LHCN-M2 (cell line): ENCODE measurements at regions not wholly inside any gene's neighbourhood (a gene's known extent, or its start where the extent isn't known, plus 50 kb on each side); places are given as distances from the start of the nearest gene placed in this dataset.
"Not testable (repeated sequence)": the region's sequence is repeated elsewhere in the genome, so short reads cannot be mapped to it uniquely, and the experiment has no call there.

Experiments used
- DNase-seq: peaks from one replicate; pipeline ENCODE4 v3.0.0-alpha.2; 2012; ENCODE audit warnings: low read depth

- DNase-seq: no peak
Measured at GRCh38 chr14:41549821-41550607, 56.7 kb upstream of the LRFN5 start.

GRCh38 chr14:41549282-41549681 lies 57.4 kb upstream of the LRFN5 start:
- no peak for DNase-seq

DNA sequence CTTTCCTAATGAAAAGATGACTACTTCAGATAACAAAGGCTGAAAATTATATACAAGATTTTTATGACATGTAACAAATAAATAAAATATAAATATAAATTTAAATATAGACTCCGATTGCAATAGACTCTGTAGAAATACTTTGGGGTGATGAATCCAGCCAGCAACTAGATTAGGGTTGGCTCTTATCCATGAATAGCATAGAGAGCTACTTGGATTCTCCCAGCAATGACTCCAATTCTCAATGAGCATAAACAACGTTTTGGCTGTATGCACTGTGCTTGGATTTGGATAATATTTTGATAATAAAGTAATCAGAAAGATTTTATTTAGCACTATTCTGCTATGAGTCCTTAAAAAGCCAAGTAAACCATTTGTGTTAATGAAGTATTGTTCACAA lies 58.0 kb upstream of the LRFN5 start:
- DNase-seq: no peak

- no peak for DNase-seq
Measured at GRCh38 chr14:41541333-41541732, 65.3 kb upstream of the LRFN5 start.

DNA sequence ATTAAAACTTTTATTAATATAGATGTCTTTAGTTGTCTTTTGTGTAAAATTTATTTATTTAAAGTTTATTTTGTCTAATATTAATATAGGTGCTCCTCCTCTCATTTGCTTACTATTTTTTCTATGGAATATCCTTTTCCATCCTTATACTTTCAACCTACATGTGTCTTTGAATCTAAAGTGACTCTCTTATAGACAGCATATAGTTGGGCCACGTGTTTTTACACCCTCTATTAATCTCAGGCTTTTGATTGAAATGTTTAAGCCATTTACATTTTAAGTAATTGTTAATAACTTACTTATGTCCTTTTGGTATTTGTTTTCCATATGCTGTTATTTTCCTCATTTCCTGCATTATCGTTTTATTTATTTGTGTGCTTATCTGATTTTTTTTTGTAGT lies 74.4 kb upstream of the LRFN5 start:
- no peak for DNase-seq

GRCh38 chr14:41521891-41522290 lies 84.8 kb upstream of the LRFN5 start:
- no peak for DNase-seq

DNA sequence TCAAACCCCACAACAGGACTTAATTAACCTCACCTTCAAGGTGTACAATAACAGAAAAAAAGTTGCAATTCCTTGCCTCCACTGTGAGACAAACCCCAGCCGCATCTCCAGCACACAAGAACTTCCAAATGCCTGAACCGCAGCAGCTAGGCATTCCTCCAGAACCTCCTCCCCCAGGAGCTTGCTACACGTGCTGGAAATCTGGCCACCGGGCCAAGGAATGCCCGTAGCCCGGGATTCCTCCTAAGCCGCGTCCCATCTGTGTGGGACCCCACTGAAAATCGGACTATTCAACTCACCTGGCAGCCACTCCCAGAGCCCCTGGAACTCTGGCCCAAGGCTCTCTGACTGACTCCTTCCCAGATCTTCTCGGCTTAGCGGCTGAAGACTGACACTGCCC lies 88.6 kb upstream of the LRFN5 start:
- DNase-seq: not testable (repeated sequence)

- no peak for DNase-seq
Measured at GRCh38 chr14:41506552-41506951, 100.1 kb upstream of the LRFN5 start.

DNA sequence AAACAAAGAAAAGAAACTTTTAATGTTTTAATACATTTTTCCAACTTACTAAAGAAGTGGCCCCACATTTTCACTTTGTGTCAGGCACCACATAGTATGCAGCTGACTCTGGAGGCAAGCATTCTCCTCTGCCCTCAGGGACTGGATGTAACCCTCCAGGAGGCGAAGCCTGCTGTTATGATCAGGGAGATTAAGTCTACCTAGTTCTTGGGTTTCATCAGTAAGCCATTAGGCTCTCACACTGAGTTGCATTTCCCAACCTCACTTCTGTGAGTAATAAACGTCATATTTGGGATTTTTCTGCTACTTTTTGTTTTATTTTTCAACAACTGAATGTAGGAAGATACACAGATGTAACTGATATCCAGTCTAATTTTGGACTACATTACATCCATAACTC lies 101.2 kb upstream of the LRFN5 start:
- DNase-seq: no peak

DNA sequence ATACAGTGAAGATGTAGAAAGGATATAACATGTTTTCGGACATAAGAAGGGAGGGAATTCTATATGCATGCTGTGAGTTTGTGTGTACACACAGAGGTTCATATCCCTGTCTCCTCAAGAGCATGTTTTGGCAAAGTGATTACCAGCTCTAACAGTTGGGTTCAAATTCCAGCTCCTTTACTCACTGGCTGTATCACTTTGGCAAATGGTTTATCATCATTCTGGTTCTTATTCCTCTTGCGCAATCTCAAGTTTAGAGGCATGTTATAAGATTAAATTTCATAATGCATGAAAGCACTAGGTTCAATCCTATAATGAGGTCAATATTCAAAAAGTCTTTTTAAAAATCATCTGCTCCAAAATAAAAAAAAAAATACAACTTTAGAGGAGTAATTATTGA lies 107.7 kb upstream of the LRFN5 start:
- no peak for DNase-seq

- no peak for DNase-seq
Measured at GRCh38 chr14:41490323-41490722, 116.4 kb upstream of the LRFN5 start.

GRCh38 chr14:41489315-41489972 lies 117.2 kb upstream of the LRFN5 start:
- DNase-seq: no peak

DNA sequence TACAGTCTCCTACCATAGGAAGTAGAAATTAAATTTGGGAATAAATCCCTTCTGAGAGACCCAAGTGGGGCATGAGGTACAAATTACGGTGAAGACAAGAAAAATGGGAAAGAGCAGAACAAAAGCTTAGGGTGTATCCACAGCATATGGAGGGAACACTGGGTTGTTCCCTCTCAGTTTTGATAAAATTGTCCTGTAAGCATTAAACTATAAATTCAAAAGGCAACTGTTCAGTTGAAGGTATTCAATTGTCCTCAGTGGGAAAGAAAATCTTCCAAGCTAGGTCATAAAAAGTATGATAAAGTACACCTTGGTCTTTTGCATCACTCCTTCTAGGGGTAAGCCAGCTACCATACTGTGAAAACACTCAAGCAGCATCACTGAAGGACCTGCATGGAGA lies 118.3 kb upstream of the LRFN5 start:
- no peak for DNase-seq

GRCh38 chr14:41482861-41483260 lies 123.8 kb upstream of the LRFN5 start:
- DNase-seq: no peak

GRCh38 chr14:41476526-41476925 lies 130.2 kb upstream of the LRFN5 start:
- DNase-seq: no peak

DNA sequence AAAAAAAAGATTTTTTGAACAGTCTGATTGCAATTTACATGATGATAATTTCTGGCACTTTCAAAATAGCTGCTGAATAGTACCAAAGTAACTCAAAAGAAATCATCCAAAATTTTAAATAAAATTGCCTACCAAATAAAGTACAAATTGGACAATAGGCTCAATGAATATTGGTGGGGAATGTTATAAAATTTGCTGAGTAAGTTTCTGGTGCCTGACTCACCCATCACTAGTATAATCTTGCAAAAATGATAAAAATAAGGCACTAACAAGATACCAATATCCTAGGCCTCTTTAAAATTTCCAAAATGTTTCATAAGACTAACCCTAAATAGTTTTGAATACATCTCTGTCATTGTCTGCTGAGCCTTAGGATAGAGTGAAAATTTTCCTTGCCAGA lies 145.3 kb upstream of the LRFN5 start:
- DNase-seq: no peak

- no peak for DNase-seq
Measured at GRCh38 chr14:41457393-41457792, 149.3 kb upstream of the LRFN5 start.

DNA sequence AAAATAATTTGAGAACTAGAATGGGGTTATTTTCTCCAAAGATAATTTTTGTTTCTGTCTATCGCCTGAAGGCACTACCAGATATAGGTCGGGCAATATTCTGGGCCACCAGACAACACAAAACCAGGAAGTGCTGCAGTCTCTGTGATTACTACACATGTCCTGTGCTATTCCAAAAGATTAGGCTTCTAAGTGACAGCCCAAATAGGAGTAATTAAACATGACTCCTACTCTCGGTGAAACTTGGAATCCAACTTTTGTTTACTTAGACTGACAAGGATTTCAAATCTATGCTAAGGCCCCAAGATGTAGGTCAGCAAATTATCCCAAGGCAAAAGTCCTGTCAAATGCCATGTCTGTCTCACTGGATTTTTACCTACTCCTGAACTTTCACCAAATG lies 157.6 kb upstream of the LRFN5 start:
- DNase-seq: no peak

DNA sequence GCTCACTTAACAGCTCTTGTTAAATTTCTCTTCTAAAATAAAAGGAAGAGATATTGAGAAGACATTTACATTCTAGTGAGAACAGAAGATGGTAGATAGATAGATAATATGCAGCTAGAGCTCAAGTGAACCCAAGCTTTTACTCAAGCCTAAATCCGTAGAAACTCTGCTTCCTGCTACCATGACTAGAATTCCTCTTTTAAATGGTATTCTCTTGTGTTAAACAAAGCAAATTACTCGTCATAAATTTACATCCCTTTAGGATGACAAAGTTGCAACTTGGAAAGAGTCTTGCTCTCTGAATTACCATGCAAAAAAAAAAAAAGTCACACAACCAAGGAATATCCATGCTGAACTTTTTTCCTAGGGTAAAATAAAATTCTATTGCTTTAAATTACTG lies 160.7 kb upstream of the LRFN5 start:
- no peak for DNase-seq

- no peak for DNase-seq
Measured at GRCh38 chr14:41423503-41423902, 183.2 kb upstream of the LRFN5 start.

- not testable (repeated sequence) for DNase-seq
Measured at GRCh38 chr14:41421308-41421707, 185.4 kb upstream of the LRFN5 start.

GRCh38 chr14:41419709-41420108 lies 187.0 kb upstream of the LRFN5 start:
- no peak for DNase-seq

DNA sequence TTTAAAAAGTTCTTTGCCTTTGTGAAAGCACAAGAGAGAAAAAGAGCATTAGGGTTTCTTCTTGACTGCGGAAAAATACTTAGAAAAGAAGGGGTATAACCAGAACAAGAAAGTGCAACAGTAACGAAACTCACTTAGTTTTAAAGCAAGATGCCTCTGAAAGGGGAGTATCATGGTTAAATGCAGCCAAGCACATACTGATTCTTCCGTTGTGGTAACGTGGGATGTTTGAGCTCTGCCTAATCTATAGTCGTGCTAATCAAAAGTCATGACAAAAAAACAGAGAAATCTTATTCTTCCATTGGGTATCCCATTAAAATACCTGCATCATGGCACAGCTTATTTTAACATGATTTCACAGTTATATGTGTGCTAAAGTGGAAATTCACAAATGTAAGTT lies 187.8 kb upstream of the LRFN5 start:
- no peak for DNase-seq
